ENCODE measurements at regions not wholly inside any gene's neighbourhood (a gene's known extent, or its start where the extent isn't known, plus 50 kb on each side); places are given as distances from the start of the nearest gene placed in this dataset.
A peak's percentile ranks its signal among the peaks of the same experiment; 100 is the strongest.

DNA sequence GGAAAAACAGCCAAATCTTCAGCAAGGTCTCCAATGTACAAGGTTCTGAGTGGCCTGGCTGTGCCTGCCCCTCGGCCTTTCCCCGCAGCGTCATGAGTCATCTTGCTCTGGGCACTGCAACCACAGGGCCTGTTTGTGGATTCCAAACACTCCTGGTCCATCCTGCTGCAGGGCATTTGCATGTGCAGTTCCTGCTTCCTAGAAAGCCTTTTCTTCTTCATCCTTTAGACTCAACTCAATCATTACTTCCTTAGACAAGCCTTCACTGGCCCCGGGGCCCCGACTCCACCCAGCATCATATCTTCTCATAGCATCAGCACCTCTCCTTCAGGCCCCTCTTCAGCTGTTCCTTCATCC is 101.8 kb upstream of the EGLN3 start:
- Histone ChIP-seq H3K27ac (ENCODE audit: extremely low read length, insufficient read depth, low read length) (no peak overlapping the region), H3K4me2 (ENCODE audit: low read depth, low read length) (peak overlapping the region; percentile 43)
- TF ChIP-seq THAP11 (CRISPR knock-in tag; IDR thresholded peaks at IDR 0.05) (peak; percentile 54), JUND (CRISPR knock-in tag; IDR thresholded peaks at IDR 0.05) (peak; percentile 83; the same call in 1 of the 2 replicates), ZBTB38 (CRISPR knock-in tag; IDR thresholded peaks at IDR 0.05) (peak; percentile 76; the same call in 1 of the 2 replicates), ZNF331 (CRISPR knock-in tag; IDR thresholded peaks at IDR 0.05) (peak; percentile 40; the same call in 1 of the 2 replicates), HNRNPUL1 (IDR thresholded peaks at IDR 0.05; ENCODE audit: low read depth, low read length) (no peak), ZNF660 (CRISPR knock-in tag; IDR thresholded peaks at IDR 0.05; ENCODE audit: borderline replicate concordance, low read depth) (no peak), GATAD1 (CRISPR knock-in tag; IDR thresholded peaks at IDR 0.05) (no peak; the same call in 1 of the 2 replicates), ZNF780A (CRISPR knock-in tag; IDR thresholded peaks at IDR 0.05) (no peak), CEBPG (CRISPR knock-in tag; IDR thresholded peaks at IDR 0.05) (peak; percentile 32; the same call in 1 of the 2 replicates), ZSCAN25 (CRISPR knock-in tag; IDR thresholded peaks at IDR 0.05) (no peak), REXO4 (CRISPR knock-in tag; IDR thresholded peaks at IDR 0.05; ENCODE audit: borderline replicate concordance) (no peak), POLR2G (IDR thresholded peaks at IDR 0.05; ENCODE audit: low read depth, low read length) (no peak), ZNF550 (CRISPR knock-in tag; IDR thresholded peaks at IDR 0.05; ENCODE audit: borderline replicate concordance) (no peak), RFX5 (IDR thresholded peaks at IDR 0.05; ENCODE audit: low read depth, low read length) (no peak), ZNF253 (CRISPR knock-in tag; IDR thresholded peaks at IDR 0.05; ENCODE audit: borderline replicate concordance) (peak; percentile 66; the same call in 1 of the 2 replicates), SRSF4 (IDR thresholded peaks at IDR 0.05; ENCODE audit: low read depth, low read length, poor library complexity, severe bottlenecking) (no peak), KDM4B (CRISPR knock-in tag; IDR thresholded peaks at IDR 0.05) (no peak), NFYB (CRISPR knock-in tag; IDR thresholded peaks at IDR 0.05) (peak; percentile 19; the same call in 1 of the 2 replicates), CEBPB (IDR thresholded peaks at IDR 0.05; ENCODE audit: borderline replicate concordance, low read depth, low read length) (no peak)
- TF ChIP-seq, protein P1, sequence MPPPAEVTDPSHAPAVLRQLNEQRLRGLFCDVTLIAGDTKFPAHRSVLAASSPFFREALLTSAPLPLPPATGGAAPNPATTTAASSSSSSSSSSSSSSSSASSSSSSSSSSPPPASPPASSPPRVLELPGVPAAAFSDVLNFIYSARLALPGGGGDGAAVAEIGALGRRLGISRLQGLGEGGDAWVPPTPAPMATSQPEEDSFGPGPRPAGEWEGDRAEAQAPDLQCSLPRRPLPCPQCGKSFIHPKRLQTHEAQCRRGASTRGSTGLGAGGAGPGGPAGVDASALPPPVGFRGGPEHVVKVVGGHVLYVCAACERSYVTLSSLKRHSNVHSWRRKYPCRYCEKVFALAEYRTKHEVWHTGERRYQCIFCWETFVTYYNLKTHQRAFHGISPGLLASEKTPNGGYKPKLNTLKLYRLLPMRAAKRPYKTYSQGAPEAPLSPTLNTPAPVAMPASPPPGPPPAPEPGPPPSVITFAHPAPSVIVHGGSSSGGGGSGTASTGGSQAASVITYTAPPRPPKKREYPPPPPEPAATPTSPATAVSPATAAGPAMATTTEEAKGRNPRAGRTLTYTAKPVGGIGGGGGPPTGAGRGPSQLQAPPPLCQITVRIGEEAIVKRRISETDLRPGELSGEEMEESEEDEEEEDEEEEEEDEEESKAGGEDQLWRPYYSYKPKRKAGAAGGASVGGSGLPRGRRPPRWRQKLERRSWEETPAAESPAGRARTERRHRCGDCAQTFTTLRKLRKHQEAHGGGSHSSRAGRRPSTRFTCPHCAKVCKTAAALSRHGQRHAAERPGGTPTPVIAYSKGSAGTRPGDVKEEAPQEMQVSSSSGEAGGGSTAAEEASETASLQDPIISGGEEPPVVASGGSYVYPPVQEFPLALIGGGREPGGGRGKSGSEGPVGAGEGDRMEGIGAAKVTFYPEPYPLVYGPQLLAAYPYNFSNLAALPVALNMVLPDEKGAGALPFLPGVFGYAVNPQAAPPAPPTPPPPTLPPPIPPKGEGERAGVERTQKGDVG (CRISPR knock-in tag; IDR thresholded peaks at IDR 0.05; ENCODE audit: borderline replicate concordance), result no peak
- TF ChIP-seq, protein P2, sequence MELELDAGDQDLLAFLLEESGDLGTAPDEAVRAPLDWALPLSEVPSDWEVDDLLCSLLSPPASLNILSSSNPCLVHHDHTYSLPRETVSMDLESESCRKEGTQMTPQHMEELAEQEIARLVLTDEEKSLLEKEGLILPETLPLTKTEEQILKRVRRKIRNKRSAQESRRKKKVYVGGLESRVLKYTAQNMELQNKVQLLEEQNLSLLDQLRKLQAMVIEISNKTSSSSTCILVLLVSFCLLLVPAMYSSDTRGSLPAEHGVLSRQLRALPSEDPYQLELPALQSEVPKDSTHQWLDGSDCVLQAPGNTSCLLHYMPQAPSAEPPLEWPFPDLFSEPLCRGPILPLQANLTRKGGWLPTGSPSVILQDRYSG (CRISPR knock-in tag; IDR thresholded peaks at IDR 0.05), result no peak
- TF ChIP-seq, protein P3, sequence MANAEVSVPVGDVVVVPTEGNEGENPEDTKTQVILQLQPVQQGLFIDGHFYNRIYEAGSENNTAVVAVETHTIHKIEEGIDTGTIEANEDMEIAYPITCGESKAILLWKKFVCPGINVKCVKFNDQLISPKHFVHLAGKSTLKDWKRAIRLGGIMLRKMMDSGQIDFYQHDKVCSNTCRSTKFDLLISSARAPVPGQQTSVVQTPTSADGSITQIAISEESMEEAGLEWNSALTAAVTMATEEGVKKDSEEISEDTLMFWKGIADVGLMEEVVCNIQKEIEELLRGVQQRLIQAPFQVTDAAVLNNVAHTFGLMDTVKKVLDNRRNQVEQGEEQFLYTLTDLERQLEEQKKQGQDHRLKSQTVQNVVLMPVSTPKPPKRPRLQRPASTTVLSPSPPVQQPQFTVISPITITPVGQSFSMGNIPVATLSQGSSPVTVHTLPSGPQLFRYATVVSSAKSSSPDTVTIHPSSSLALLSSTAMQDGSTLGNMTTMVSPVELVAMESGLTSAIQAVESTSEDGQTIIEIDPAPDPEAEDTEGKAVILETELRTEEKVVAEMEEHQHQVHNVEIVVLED (CRISPR knock-in tag; IDR thresholded peaks at IDR 0.05; ENCODE audit: borderline replicate concordance), result no peak

More for the DNA sequence above, 101.8 kb upstream of the EGLN3 start:
- in situ Hi-C loops (cut with HindIII; ENCODE audit: extremely low pct_ligation_motif_present, low pct_unique_long_range_greater_than_20kb) (no loop called here), intact Hi-C loops (cut with micrococcal nuclease; ENCODE audit: unreplicated experiment) (loop anchor here (1.0 kb wide), 2 partner anchors 9 to 28 kb away; no protein-coding TSS in a partner anchor)
- ChIA-PET POLR2A (interaction anchor here (1.0 to 2.3 kb wide), 9 partner anchors 7 to 279 kb away, joined by 4 to 39 read pairs (median 8); no protein-coding TSS in a partner anchor), CTCF (ENCODE audit: low intra/inter-chr PET ratio, low total read pairs) (no interaction called here)
- ATAC-seq (peak; percentile 87), DNase-seq (ENCODE audit: low spot score) (peak; percentile 77), FAIRE-seq (no peak)
- peaks cover 76% of the 10 kb centered on the region for H3K4me1 ChIP-seq (ENCODE audit: insufficient read depth, low read length)
- H3K4me3 ChIP-seq (replicated peaks in 1 of 3; ENCODE audit: insufficient read depth in 1 of 3, low read depth in 2 of 3, low read length in 3 of 3), result no peak overlapping the region
- 43% methylated on average over 5 of the region's 5 CpGs for WGBS (ENCODE audit: low lambda C conversion rate)
- H3K9ac ChIP-seq (ENCODE audit: insufficient read depth, low read depth, low read length), result no peak overlapping the region
- no peaks in the 10 kb centered on the region for H3K79me2 ChIP-seq (ENCODE audit: insufficient read depth, low read length)
- no peak overlapping the region for H2AFZ ChIP-seq (ENCODE audit: low read length)
- H4K20me1 ChIP-seq (ENCODE audit: insufficient read depth, low read length), result no peaks in the 10 kb centered on the region
- BruUV-seq (replicated peaks), result no TSS peak
- no peaks in the 10 kb centered on the region for H3K36me3 ChIP-seq (replicated peaks in 1 of 2; ENCODE audit: control insufficient read depth in 1 of 2, insufficient read depth in 2 of 2, low read length in 2 of 2)
- H3K27me3 ChIP-seq (ENCODE audit: control insufficient read depth in 1 of 2, insufficient read depth in 2 of 2, low read length in 2 of 2), result peaks cover 0 to 2% of the 10 kb centered on the region in 2 experiments; a peak in 1 of 5 replicates
- no peaks in the 10 kb centered on the region for H3K9me3 ChIP-seq (ENCODE audit: low read length)

Data from HepG2 (cell line).